ENCODE measurements at regions not wholly inside any gene's neighbourhood (a gene's known extent, or its start where the extent isn't known, plus 50 kb on each side); places are given as distances from the start of the nearest gene placed in this dataset.
"Not testable (repeated sequence)": the region's sequence is repeated elsewhere in the genome, so short reads cannot be mapped to it uniquely, and the experiment has no call there.

DNA sequence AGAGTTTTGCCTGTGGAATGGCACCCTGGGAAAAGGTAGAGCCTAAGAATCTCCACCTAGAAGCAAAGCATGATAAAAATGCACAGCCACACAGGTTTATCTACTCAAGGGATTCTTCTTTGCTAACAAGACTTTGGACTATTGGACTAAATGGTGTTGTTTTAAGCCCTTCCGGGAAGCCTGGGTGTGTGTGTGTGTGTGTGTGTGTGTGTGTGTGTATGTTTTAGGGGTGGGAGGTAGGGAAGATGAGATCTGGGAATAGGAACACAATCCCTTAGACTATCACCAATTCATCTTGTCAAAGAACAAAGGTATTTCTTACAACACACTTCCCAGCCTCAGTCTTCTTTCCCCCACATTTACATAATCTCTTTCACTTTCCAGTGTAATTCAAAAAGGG is 327.5 kb upstream of the FGF16 start (continued):
- TF ChIP-seq ZNF138 (CRISPR knock-in tag; conservative IDR thresholded peaks at IDR 0.05) (no peak), PRRX2 (CRISPR knock-in tag; IDR thresholded peaks at IDR 0.05) (no peak), JUN (CRISPR knock-in tag; IDR thresholded peaks at IDR 0.05) (no peak)
- TF ChIP-seq, protein P1, sequence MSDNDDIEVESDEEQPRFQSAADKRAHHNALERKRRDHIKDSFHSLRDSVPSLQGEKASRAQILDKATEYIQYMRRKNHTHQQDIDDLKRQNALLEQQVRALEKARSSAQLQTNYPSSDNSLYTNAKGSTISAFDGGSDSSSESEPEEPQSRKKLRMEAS (CRISPR knock-in tag; IDR thresholded peaks at IDR 0.05) = no peak
- TF ChIP-seq, protein P2, sequence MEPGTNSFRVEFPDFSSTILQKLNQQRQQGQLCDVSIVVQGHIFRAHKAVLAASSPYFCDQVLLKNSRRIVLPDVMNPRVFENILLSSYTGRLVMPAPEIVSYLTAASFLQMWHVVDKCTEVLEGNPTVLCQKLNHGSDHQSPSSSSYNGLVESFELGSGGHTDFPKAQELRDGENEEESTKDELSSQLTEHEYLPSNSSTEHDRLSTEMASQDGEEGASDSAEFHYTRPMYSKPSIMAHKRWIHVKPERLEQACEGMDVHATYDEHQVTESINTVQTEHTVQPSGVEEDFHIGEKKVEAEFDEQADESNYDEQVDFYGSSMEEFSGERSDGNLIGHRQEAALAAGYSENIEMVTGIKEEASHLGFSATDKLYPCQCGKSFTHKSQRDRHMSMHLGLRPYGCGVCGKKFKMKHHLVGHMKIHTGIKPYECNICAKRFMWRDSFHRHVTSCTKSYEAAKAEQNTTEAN (CRISPR knock-in tag; IDR thresholded peaks at IDR 0.05) = no peak
- TF ChIP-seq, protein P3, sequence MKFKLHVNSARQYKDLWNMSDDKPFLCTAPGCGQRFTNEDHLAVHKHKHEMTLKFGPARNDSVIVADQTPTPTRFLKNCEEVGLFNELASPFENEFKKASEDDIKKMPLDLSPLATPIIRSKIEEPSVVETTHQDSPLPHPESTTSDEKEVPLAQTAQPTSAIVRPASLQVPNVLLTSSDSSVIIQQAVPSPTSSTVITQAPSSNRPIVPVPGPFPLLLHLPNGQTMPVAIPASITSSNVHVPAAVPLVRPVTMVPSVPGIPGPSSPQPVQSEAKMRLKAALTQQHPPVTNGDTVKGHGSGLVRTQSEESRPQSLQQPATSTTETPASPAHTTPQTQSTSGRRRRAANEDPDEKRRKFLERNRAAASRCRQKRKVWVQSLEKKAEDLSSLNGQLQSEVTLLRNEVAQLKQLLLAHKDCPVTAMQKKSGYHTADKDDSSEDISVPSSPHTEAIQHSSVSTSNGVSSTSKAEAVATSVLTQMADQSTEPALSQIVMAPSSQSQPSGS (CRISPR knock-in tag; IDR thresholded peaks at IDR 0.05; ENCODE audit: borderline replicate concordance, low read depth) = no peak
- TF ChIP-seq, protein P4, sequence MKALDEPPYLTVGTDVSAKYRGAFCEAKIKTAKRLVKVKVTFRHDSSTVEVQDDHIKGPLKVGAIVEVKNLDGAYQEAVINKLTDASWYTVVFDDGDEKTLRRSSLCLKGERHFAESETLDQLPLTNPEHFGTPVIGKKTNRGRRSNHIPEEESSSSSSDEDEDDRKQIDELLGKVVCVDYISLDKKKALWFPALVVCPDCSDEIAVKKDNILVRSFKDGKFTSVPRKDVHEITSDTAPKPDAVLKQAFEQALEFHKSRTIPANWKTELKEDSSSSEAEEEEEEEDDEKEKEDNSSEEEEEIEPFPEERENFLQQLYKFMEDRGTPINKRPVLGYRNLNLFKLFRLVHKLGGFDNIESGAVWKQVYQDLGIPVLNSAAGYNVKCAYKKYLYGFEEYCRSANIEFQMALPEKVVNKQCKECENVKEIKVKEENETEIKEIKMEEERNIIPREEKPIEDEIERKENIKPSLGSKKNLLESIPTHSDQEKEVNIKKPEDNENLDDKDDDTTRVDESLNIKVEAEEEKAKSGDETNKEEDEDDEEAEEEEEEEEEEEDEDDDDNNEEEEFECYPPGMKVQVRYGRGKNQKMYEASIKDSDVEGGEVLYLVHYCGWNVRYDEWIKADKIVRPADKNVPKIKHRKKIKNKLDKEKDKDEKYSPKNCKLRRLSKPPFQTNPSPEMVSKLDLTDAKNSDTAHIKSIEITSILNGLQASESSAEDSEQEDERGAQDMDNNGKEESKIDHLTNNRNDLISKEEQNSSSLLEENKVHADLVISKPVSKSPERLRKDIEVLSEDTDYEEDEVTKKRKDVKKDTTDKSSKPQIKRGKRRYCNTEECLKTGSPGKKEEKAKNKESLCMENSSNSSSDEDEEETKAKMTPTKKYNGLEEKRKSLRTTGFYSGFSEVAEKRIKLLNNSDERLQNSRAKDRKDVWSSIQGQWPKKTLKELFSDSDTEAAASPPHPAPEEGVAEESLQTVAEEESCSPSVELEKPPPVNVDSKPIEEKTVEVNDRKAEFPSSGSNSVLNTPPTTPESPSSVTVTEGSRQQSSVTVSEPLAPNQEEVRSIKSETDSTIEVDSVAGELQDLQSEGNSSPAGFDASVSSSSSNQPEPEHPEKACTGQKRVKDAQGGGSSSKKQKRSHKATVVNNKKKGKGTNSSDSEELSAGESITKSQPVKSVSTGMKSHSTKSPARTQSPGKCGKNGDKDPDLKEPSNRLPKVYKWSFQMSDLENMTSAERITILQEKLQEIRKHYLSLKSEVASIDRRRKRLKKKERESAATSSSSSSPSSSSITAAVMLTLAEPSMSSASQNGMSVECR (CRISPR knock-in tag; IDR thresholded peaks at IDR 0.05; ENCODE audit: borderline replicate concordance) = no peak

DNA sequence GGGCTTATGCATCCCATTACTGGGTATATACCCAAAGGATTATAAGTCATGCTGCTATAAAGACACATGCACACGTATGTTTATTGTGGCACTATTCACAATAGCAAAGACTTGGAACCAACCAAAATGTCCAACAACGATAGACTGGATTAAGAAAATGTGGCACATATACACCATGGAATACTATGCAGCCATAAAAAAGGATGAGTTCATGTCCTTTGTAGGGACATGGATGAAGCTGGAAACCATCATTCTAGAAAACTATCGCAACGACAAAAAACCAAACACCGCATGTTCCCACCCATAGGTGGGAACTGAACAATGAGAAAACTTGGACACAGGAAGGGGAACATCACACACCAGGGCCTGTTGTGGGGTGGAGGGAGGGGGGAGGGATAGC is 323.3 kb upstream of the FGF16 start:
- POLR2A ChIA-PET; ATAC-seq; H3K27me3 Mint-ChIP-seq (ENCODE audit: low read depth); CTCF ChIA-PET; H3K4me1 Mint-ChIP-seq; H3K4me3 Mint-ChIP-seq; H3K27ac Mint-ChIP-seq; H3K36me3 Mint-ChIP-seq; DNase-seq (ENCODE audit: low spot score): not testable (repeated sequence)
- H3K9me3 Mint-ChIP-seq = peaks cover 10% of the 10 kb centered on the region

- CTCF ChIA-PET; H3K27me3 Mint-ChIP-seq (ENCODE audit: low read depth); ATAC-seq; H3K27ac Mint-ChIP-seq; POLR2A ChIA-PET; DNase-seq (ENCODE audit: low spot score); H3K4me3 Mint-ChIP-seq; H3K4me1 Mint-ChIP-seq; H3K36me3 Mint-ChIP-seq: not testable (repeated sequence)
- H3K9me3 Mint-ChIP-seq = peaks cover 19% of the 10 kb centered on the region
Measured at GRCh38 chrX:77127571-77127970, 319.6 kb upstream of the FGF16 start.

- ATAC-seq = no peak
- H3K4me3 Mint-ChIP-seq = no peak overlapping the region
- no peak for TF ChIP-seq FOXK1 (CRISPR knock-in tag; IDR thresholded peaks at IDR 0.05)
- TF ChIP-seq, protein P3 (CRISPR knock-in tag; IDR thresholded peaks at IDR 0.05; ENCODE audit: borderline replicate concordance, low read depth) = no peak
- no peak for TF ChIP-seq IRF2 (CRISPR knock-in tag; IDR thresholded peaks at IDR 0.05; ENCODE audit: borderline replicate concordance, low read depth)
- TF ChIP-seq GABPB1 (CRISPR knock-in tag; IDR thresholded peaks at IDR 0.05) = no peak
- TF ChIP-seq PRRX2 (CRISPR knock-in tag; IDR thresholded peaks at IDR 0.05) = no peak
- TF ChIP-seq, protein P5, sequence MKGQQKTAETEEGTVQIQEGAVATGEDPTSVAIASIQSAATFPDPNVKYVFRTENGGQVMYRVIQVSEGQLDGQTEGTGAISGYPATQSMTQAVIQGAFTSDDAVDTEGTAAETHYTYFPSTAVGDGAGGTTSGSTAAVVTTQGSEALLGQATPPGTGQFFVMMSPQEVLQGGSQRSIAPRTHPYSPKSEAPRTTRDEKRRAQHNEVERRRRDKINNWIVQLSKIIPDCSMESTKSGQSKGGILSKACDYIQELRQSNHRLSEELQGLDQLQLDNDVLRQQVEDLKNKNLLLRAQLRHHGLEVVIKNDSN (CRISPR knock-in tag; IDR thresholded peaks at IDR 0.05) = no peak
- no peak for TF ChIP-seq FOXP1 (CRISPR knock-in tag; IDR thresholded peaks at IDR 0.05; ENCODE audit: borderline replicate concordance)
- no peak for TF ChIP-seq NR3C1 (CRISPR knock-in tag; conservative IDR thresholded peaks at IDR 0.05; ENCODE audit: low read depth)
- no peak for TF ChIP-seq ZNF219 (CRISPR knock-in tag; IDR thresholded peaks at IDR 0.05; ENCODE audit: borderline replicate concordance)
- H3K9me3 Mint-ChIP-seq = peaks cover 21% of the 10 kb centered on the region
- no peaks in the 10 kb centered on the region for H3K4me1 Mint-ChIP-seq
- H3K36me3 Mint-ChIP-seq = no peaks in the 10 kb centered on the region
- no peak overlapping the region for H3K27ac Mint-ChIP-seq
- no peaks in the 10 kb centered on the region; the same call in 1 of the 2 replicates for H3K27me3 Mint-ChIP-seq (ENCODE audit: low read depth)
- no peak for DNase-seq (ENCODE audit: low spot score)
- POLR2A ChIA-PET = no interaction called here
- CTCF ChIA-PET = no interaction called here
Measured at GRCh38 chrX:77143907-77144306, 303.3 kb upstream of the FGF16 start.

All from WTC11 (cell line).